PFSK-1 (cell line): ENCODE measurements at regions not wholly inside any gene's neighbourhood (a gene's known extent, or its start where the extent isn't known, plus 50 kb on each side); places are given as distances from the start of the nearest gene placed in this dataset.

Experiments used
- FOXP2 ChIP-seq: optimal IDR thresholded peaks from 2 replicates; pipeline ENCODE3; 2011; ENCODE audit warnings: borderline replicate concordance, control low read depth, inconsistent platforms; ENCODE audit not compliant: insufficient read depth; ENCODE audit errors: extremely low read length, extremely low read depth
- POLR2AphosphoS5 ChIP-seq: IDR thresholded peaks from 2 replicates; pipeline ENCODE4 v1.6.1; 2012; ENCODE audit warnings: low read depth, mild to moderate bottlenecking, control low read depth, low read length, moderate library complexity
- SIN3A ChIP-seq: IDR thresholded peaks from 2 replicates; pipeline ENCODE4 v1.6.1; 2012; ENCODE audit warnings: mild to moderate bottlenecking, low read length, moderate library complexity, borderline replicate concordance; ENCODE audit not compliant: insufficient read depth
- TAF1 ChIP-seq: IDR thresholded peaks from 2 replicates; pipeline ENCODE4 v1.6.1; 2012; ENCODE audit warnings: low read length, control low read depth, borderline replicate concordance; ENCODE audit not compliant: insufficient read depth
- TF ChIP-seq, protein P1 (sequence below), 2 experiments: IDR thresholded peaks; 2 replicates each; pipeline versions ENCODE4 v1.6.1 to v1.8.0; 2011 to 2012; ENCODE audit warnings: low read depth in 2 of 2, low read length in 2 of 2, control low read depth in 1 of 2, inconsistent platforms in 1 of 2, mild to moderate bottlenecking in 1 of 2, moderate library complexity in 1 of 2; ENCODE audit not compliant: insufficient read depth in 1 of 2

GRCh38 chrX:69104756-69105434 lies 60.4 kb downstream of the PJA1 start:
- TF ChIP-seq TAF1 (no peak), SIN3A (no peak), FOXP2 (no peak), POLR2AphosphoS5 (no peak)
- TF ChIP-seq, protein P1, sequence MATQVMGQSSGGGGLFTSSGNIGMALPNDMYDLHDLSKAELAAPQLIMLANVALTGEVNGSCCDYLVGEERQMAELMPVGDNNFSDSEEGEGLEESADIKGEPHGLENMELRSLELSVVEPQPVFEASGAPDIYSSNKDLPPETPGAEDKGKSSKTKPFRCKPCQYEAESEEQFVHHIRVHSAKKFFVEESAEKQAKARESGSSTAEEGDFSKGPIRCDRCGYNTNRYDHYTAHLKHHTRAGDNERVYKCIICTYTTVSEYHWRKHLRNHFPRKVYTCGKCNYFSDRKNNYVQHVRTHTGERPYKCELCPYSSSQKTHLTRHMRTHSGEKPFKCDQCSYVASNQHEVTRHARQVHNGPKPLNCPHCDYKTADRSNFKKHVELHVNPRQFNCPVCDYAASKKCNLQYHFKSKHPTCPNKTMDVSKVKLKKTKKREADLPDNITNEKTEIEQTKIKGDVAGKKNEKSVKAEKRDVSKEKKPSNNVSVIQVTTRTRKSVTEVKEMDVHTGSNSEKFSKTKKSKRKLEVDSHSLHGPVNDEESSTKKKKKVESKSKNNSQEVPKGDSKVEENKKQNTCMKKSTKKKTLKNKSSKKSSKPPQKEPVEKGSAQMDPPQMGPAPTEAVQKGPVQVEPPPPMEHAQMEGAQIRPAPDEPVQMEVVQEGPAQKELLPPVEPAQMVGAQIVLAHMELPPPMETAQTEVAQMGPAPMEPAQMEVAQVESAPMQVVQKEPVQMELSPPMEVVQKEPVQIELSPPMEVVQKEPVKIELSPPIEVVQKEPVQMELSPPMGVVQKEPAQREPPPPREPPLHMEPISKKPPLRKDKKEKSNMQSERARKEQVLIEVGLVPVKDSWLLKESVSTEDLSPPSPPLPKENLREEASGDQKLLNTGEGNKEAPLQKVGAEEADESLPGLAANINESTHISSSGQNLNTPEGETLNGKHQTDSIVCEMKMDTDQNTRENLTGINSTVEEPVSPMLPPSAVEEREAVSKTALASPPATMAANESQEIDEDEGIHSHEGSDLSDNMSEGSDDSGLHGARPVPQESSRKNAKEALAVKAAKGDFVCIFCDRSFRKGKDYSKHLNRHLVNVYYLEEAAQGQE (IDR thresholded peaks at IDR 0.05; ENCODE audit: insufficient read depth in 1 of 2, low read depth in 2 of 2, low read length in 2 of 2) = no peak

- TF ChIP-seq POLR2AphosphoS5 (no peak), TAF1 (no peak), FOXP2 (no peak), SIN3A (no peak)
- TF ChIP-seq, protein P1 (IDR thresholded peaks at IDR 0.05; ENCODE audit: insufficient read depth in 1 of 2, low read depth in 2 of 2, low read length in 2 of 2) = no peak
These were observed 61.7 kb downstream of the PJA1 start for GRCh38 chrX:69103539-69103938.

- TF ChIP-seq POLR2AphosphoS5 (no peak), TAF1 (no peak), SIN3A (no peak), FOXP2 (no peak)
- TF ChIP-seq, protein P1 (IDR thresholded peaks at IDR 0.05; ENCODE audit: insufficient read depth in 1 of 2, low read depth in 2 of 2, low read length in 2 of 2) = no peak
These were observed 62.5 kb downstream of the PJA1 start for GRCh38 chrX:69102612-69103194.

DNA sequence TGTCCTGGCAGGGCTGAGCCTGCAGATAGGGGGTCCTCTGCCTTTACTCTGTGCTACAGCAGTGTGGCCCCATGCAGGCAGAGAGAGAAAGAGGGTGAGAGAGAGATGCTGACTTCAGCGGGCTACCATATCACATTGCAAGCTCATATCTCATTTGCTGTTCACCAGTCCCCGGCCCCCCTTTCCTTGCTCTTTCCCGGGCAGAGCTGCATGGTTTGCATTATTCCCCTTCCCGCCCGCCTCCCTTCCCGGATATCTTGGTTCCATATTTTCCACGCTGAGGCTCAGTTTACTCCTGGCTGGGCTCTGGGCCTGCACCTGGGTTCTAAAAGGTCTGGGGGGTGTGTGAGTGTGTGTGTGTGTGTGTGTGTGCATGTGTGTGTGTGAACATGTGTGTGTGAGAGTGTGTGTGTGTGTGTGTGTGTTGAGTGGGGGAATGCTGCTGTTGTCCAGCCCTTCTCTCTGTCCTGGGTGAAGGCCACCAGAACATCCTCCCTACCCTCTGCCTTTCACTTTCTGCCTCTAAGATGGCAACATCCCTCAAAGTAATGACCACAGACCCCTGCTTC lies 63.5 kb downstream of the PJA1 start:
- TF ChIP-seq TAF1 = no peak
- TF ChIP-seq, protein P1 (IDR thresholded peaks at IDR 0.05; ENCODE audit: insufficient read depth in 1 of 2, low read depth in 2 of 2, low read length in 2 of 2) = no peak
- no peak for TF ChIP-seq POLR2AphosphoS5
- no peak for TF ChIP-seq SIN3A
- no peak for TF ChIP-seq FOXP2
